Upper lobe of left lung (tissue), 6 donors: ENCODE measurements at regions not wholly inside any gene's neighbourhood (a gene's known extent, or its start where the extent isn't known, plus 50 kb on each side); places are given as distances from the start of the nearest gene placed in this dataset.

Experiments used
- ATAC-seq, 2 donors: fragments of 200-7000 bp; cut with Tn5 transposase; one replicate each; pipeline ENCODE4 v1.9.1; 2022; ENCODE audit warnings: mild to moderate bottlenecking in 2 of 2, moderate library complexity in 2 of 2; ENCODE audit not compliant: low FRiP score in 2 of 2
- DNase-seq, 2 donors: peaks; one replicate each; pipeline ENCODE4 v3.0.0-alpha.2; 2019 to 2020
- H3K27ac ChIP-seq, 4 donors: fragments of 200-600 bp; sonication (generic); one replicate each; pipeline ENCODE4 v1.5.1; 2016 to 2019
- H3K27me3 ChIP-seq, 4 donors: fragments of 200-600 bp; sonication (generic); one replicate each; pipeline ENCODE4 v1.5.1; 2017 to 2019
- H3K36me3 ChIP-seq, 4 donors: fragments of 200-600 bp; sonication (generic); one replicate each; pipeline ENCODE4 v1.5.1; 2016 to 2019
- H3K4me1 ChIP-seq, 4 donors: fragments of 200-600 bp; sonication (generic); one replicate each; pipeline ENCODE4 v1.5.1; 2018 to 2019
- H3K4me3 ChIP-seq, 4 donors: fragments of 200-600 bp; sonication (generic); one replicate each; pipeline ENCODE4 v1.5.1; 2017 to 2019; ENCODE audit warnings: mild to moderate bottlenecking in 2 of 4, moderate library complexity in 1 of 4
- H3K9me3 ChIP-seq, 4 donors: fragments of 200-600 bp; sonication (generic); one replicate each; pipeline ENCODE4 v1.5.1; 2018 to 2019
- EP300 ChIP-seq, 4 donors: sonication (generic); formaldehyde crosslinking; IDR thresholded peaks; one replicate each; pipeline ENCODE4 v1.5.1; 2017; ENCODE audit warnings: antibody characterized with exemption in 4 of 4, control low read depth in 2 of 4
- POLR2A ChIP-seq, 4 donors: fragments of 450-650 bp; IDR thresholded peaks; one replicate each; pipeline ENCODE4 v1.5.1; 2016 to 2017; ENCODE audit warnings: antibody characterized with exemption in 4 of 4, mild to moderate bottlenecking in 2 of 4
- POLR2AphosphoS5 ChIP-seq, 2 donors: sonication (generic); formaldehyde crosslinking; IDR thresholded peaks; one replicate each; pipeline ENCODE4 v1.5.1; 2017; ENCODE audit warnings: antibody characterized with exemption in 2 of 2
- WGBS, 2 donors: methylation state at CpG; one replicate each; pipeline ENCODE4 v1.1.5; 2017 to 2018; 5-methylcytosine and 5-hydroxymethylcytosine counted together
- TF ChIP-seq, protein P1 (sequence below), 6 experiments: fragments of 450-650 bp in 4 of 6; fragments of 200-600 bp in 2 of 6; sonication (generic) in 2 of 6; IDR thresholded peaks; one replicate each; pipeline ENCODE4 v1.5.1; 2016 to 2019; ENCODE audit warnings: antibody characterized with exemption in 6 of 6
- donor health status: DM: no; HTN: no; CAD: no; lungs with moderate emphysema.
- donor health status: DM: no; HTN: yes; CAD: no; lungs with severe emphysema.

DNA sequence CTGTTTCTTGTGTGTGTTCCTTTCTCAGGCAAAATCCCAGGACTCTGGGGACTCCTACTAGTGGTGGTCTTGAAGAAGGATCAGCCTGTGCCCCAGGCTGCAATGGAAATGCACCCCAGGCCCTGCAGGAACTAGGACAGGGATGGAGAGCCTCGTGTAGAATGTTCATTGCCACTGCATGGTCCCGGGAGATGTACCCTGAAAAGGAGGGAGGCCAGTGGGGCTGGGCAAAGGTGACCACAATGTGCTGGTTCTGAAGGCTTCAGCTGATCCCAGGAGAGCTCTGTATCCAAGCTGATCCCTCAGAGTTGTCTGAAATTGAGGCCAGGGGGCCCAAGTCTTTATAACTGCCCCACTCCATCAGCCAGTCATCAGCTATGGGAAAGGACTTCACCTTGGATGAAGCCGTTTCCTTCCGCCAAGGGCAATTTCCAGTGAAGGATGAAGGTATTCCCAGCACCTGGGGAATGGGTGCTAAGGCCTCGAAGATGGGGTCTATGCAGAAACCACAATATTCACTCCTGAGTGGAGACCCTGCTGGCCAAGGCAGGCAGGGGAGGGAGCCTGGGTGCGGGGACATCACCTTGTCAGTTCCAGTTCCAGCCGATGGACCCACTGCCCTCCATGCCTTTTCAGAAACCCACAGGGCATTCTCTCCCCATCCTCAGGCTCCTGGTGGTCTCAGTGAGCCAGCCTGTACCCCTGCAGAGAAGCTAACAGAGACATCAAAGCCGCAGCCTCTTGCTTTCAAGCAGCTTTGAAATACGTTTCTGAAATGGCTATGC lies 59.9 kb upstream of the CDH5 start:
- Histone ChIP-seq H3K4me1 (no peaks in the 10 kb centered on the region), H3K4me3 (no peak overlapping the region), H3K27me3 (no peaks in the 10 kb centered on the region), H3K36me3 (no peaks in the 10 kb centered on the region), H3K27ac (no peak overlapping the region), H3K9me3 (no peaks in the 10 kb centered on the region)
- DNase-seq (peak in 1 of 2 donors; percentile 5), ATAC-seq (no peak)
- WGBS, 2 donors, result 79 to 92% methylated on average over 6 to 9 of the region's 9 CpGs
- no peak for TF ChIP-seq POLR2A (IDR thresholded peaks at IDR 0.05)
- no peak for TF ChIP-seq EP300 (IDR thresholded peaks at IDR 0.05)
- TF ChIP-seq, protein P1, sequence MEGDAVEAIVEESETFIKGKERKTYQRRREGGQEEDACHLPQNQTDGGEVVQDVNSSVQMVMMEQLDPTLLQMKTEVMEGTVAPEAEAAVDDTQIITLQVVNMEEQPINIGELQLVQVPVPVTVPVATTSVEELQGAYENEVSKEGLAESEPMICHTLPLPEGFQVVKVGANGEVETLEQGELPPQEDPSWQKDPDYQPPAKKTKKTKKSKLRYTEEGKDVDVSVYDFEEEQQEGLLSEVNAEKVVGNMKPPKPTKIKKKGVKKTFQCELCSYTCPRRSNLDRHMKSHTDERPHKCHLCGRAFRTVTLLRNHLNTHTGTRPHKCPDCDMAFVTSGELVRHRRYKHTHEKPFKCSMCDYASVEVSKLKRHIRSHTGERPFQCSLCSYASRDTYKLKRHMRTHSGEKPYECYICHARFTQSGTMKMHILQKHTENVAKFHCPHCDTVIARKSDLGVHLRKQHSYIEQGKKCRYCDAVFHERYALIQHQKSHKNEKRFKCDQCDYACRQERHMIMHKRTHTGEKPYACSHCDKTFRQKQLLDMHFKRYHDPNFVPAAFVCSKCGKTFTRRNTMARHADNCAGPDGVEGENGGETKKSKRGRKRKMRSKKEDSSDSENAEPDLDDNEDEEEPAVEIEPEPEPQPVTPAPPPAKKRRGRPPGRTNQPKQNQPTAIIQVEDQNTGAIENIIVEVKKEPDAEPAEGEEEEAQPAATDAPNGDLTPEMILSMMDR (IDR thresholded peaks at IDR 0.05), result no peak
- TF ChIP-seq POLR2AphosphoS5 (IDR thresholded peaks at IDR 0.05), result no peak

DNA sequence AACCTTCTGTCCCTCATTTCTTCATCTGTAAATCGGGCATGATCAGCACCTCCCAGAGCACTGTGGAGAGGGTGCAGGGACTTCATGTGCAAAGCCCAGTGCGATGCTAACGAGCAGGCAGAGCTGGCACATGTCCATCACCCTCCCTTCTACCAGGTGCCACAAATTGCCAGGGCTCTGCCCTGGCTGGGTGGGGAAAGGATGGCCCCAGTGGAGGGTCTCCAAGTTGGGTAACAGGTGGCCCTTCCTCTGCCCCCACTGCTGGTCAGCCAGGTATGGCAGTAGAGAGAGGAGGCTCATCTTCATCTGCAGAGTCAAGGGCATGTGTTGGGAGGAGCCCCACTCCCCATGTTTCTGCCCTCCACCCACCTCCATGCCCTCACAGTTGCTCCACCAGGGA lies 61.5 kb upstream of the CDH5 start:
- no peaks in the 10 kb centered on the region for H3K36me3 ChIP-seq
- WGBS, 2 donors, result 88 to 91% methylated on average over 3 of the region's 3 CpGs
- TF ChIP-seq, protein P1 (IDR thresholded peaks at IDR 0.05), result no peak
- no peak for TF ChIP-seq POLR2A (IDR thresholded peaks at IDR 0.05)
- TF ChIP-seq POLR2AphosphoS5 (IDR thresholded peaks at IDR 0.05), result no peak
- no peak for TF ChIP-seq EP300 (IDR thresholded peaks at IDR 0.05)
- H3K9me3 ChIP-seq, result no peaks in the 10 kb centered on the region
- no peaks in the 10 kb centered on the region for H3K4me1 ChIP-seq
- H3K27ac ChIP-seq, result no peak overlapping the region
- ATAC-seq (no peak), DNase-seq (peak in 1 of 2 donors; percentile 17)
- H3K27me3 ChIP-seq, result no peaks in the 10 kb centered on the region
- no peak overlapping the region for H3K4me3 ChIP-seq

DNA sequence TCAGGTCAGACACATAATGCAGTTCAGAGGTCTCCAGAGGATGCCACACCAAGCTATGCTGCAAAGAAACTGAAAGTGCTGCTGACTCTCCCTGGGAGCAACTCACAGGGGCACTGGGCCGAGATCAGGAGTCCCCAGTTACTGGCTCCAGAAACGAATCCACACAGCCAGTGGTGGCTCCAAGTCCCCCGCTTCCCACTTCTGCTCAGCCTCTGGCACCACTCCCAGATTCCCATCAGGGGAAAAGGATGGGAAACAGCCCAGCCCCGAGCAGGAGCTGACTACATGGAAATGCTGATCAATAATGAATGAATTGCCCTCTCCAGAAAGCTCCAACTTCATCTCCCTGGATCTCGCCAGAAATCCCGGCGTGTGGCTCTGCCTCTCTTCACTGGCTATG lies 62.3 kb upstream of the CDH5 start:
- TF ChIP-seq EP300 (IDR thresholded peaks at IDR 0.05), result no peak
- TF ChIP-seq POLR2AphosphoS5 (IDR thresholded peaks at IDR 0.05), result no peak
- TF ChIP-seq POLR2A (IDR thresholded peaks at IDR 0.05), result no peak
- TF ChIP-seq, protein P1 (IDR thresholded peaks at IDR 0.05), result no peak
- DNase-seq (no peak), ATAC-seq (no peak)
- H3K36me3 ChIP-seq, result no peaks in the 10 kb centered on the region
- no peak overlapping the region for H3K4me3 ChIP-seq
- H3K4me1 ChIP-seq, result no peaks in the 10 kb centered on the region
- H3K9me3 ChIP-seq, result no peaks in the 10 kb centered on the region
- no peak overlapping the region for H3K27ac ChIP-seq
- H3K27me3 ChIP-seq, result no peaks in the 10 kb centered on the region
- WGBS, 2 donors, result 67 to 80% methylated on average over 1 to 7 of the region's 7 CpGs

DNA sequence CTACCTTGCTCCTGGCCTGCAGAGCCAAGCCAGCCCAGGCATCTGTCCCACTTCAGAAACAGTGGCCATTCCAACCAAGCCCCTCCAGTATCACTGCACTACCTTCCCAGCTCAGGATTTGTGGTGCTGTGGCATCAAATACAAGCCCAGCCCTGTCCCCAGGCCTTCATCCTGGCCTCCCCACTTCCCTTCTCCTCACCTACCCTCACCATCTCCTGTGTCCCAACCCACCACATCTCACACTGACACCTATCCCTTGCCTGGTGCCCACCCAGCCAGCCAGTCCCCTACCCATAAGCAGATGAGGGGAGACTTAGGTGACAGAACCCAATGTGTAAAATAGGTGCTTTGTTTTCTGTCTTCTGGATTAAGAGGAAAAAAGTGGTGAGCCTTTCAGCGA lies 66.0 kb upstream of the CDH5 start:
- H3K27ac ChIP-seq, result no peak overlapping the region
- H3K36me3 ChIP-seq, result no peaks in the 10 kb centered on the region
- H3K4me3 ChIP-seq, result no peak overlapping the region
- TF ChIP-seq EP300 (IDR thresholded peaks at IDR 0.05), result no peak
- H3K27me3 ChIP-seq, result no peaks in the 10 kb centered on the region
- H3K4me1 ChIP-seq, result no peaks in the 10 kb centered on the region
- no peak for DNase-seq
- no peaks in the 10 kb centered on the region for H3K9me3 ChIP-seq
- 94 to 95% methylated on average over 1 of the region's 1 CpG for WGBS, 2 donors
- ATAC-seq, result no peak

DNA sequence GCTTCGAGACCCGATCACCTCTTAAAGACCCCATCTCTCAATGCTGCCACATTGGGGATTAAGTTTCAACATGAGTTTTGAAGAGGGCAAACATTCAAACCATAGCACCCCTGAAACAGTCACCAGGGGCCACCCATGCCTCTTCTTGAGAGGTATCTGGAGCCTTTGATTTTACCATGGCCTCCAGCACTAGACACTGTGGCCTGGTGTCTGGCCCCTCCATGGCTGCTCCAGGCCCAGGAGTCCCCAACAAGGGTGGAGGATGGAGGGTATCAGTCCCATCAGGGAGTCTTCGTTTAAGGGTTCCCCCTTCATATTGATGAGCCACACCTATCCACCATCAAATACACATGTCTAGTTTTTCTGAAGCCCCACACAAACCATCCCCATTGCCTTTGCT lies 66.5 kb upstream of the CDH5 start:
- no peaks in the 10 kb centered on the region for H3K36me3 ChIP-seq
- DNase-seq (no peak), ATAC-seq (no peak)
- H3K4me1 ChIP-seq, result no peaks in the 10 kb centered on the region
- no peaks in the 10 kb centered on the region for H3K9me3 ChIP-seq
- TF ChIP-seq POLR2A (IDR thresholded peaks at IDR 0.05) (no peak), POLR2AphosphoS5 (IDR thresholded peaks at IDR 0.05) (no peak), EP300 (IDR thresholded peaks at IDR 0.05) (no peak)
- TF ChIP-seq, protein P1 (IDR thresholded peaks at IDR 0.05), result no peak
- H3K27me3 ChIP-seq, result no peaks in the 10 kb centered on the region
- WGBS, 2 donors, result 95 to 98% methylated on average over 3 of the region's 3 CpGs
- no peak overlapping the region for H3K4me3 ChIP-seq
- no peak overlapping the region for H3K27ac ChIP-seq
